A673 (cell line): ENCODE measurements at regions not wholly inside any gene's neighbourhood (a gene's known extent, or its start where the extent isn't known, plus 50 kb on each side); places are given as distances from the start of the nearest gene placed in this dataset.

Experiments
- BruUV-seq: library from RNA; stranded (reverse); fragments of 400-500 nt; replicated peaks from 2 replicates; lab custom pipeline; 2021; lab: Mats Ljungman, UMichigan
- CTCF ChIA-PET: fragments of 300-600 bp; sonication (Branson Sonifier 250); formaldehyde crosslinking; loops from one replicate; lab custom pipeline; 2022; ENCODE audit warnings: antibody characterized with exemption; lab: Charles Lee
- POLR2A ChIA-PET: fragments of 300-600 bp; sonication (Branson Sonifier 250); formaldehyde crosslinking; loops from one replicate; lab custom pipeline; 2022; ENCODE audit warnings: antibody characterized with exemption; ENCODE audit not compliant: low non-redundant PET; lab: Charles Lee
- DNase-seq: peaks from one replicate; pipeline ENCODE4 v3.0.0-alpha.2; 2015; ENCODE audit warnings: low spot score
- H3K27ac ChIP-seq: fragments of 200-600 bp; sonication (generic); 2 replicates; pipeline ENCODE4 v1.5.1; 2016; ENCODE audit warnings: mixed run types, low read depth, mild to moderate bottlenecking, mixed read lengths, antibody characterized with exemption, low read length; ENCODE audit not compliant: poor library complexity, severe bottlenecking
- H3K27me3 ChIP-seq: fragments of 200-600 bp; sonication (generic); replicated peaks from 2 replicates; pipeline ENCODE4 v1.6.1; 2017; ENCODE audit warnings: mixed run types, low read depth, mild to moderate bottlenecking, mixed read lengths, antibody characterized with exemption, low read length; ENCODE audit not compliant: insufficient read depth, poor library complexity
- H3K36me3 ChIP-seq: fragments of 200-600 bp; sonication (generic); 2 replicates; pipeline ENCODE4 v1.6.1; 2016; ENCODE audit warnings: mixed run types, mild to moderate bottlenecking, mixed read lengths, antibody characterized with exemption, low read length; ENCODE audit not compliant: insufficient read depth, poor library complexity, severe bottlenecking
- H3K4me1 ChIP-seq: fragments of 200-600 bp; sonication (generic); 2 replicates; pipeline ENCODE4 v1.6.1; 2017; ENCODE audit warnings: mixed run types, mild to moderate bottlenecking, mixed read lengths, antibody characterized with exemption, low read length; ENCODE audit not compliant: insufficient read depth, poor library complexity, severe bottlenecking
- H3K4me3 ChIP-seq: fragments of 200-600 bp; sonication (generic); 2 replicates; pipeline ENCODE4 v1.5.1; 2016; ENCODE audit warnings: low read depth, mixed run types, mild to moderate bottlenecking, mixed read lengths, low read length; ENCODE audit not compliant: poor library complexity, severe bottlenecking
- H3K9me3 ChIP-seq: fragments of 200-600 bp; sonication (generic); 2 replicates; pipeline ENCODE4 v1.6.1; 2016; ENCODE audit warnings: mixed run types, low read depth, mild to moderate bottlenecking, mixed read lengths, antibody characterized with exemption, low read length; ENCODE audit not compliant: poor library complexity, severe bottlenecking
- CTCF ChIP-seq: fragments of 300-800, 200-600 bp; sonication (generic); conservative IDR thresholded peaks from 2 replicates; pipeline ENCODE4 v1.5.1; 2017; ENCODE audit warnings: low read depth, mild to moderate bottlenecking, antibody characterized with exemption, low read length, moderate library complexity, mixed read lengths
- EZH2 ChIP-seq: fragments of 200-600 bp; sonication (generic); IDR thresholded peaks from 2 replicates; pipeline ENCODE4 v1.6.1; 2017; ENCODE audit warnings: borderline replicate concordance, low read depth, mild to moderate bottlenecking, mixed read lengths, antibody characterized with exemption, low read length; ENCODE audit not compliant: poor library complexity, severe bottlenecking
- intact Hi-C: fragments of 100-400 bp; cut with micrococcal nuclease; formaldehyde crosslinking; loops from one replicate; pipeline ENCODE4 v1.10.0; 2022; ENCODE audit not compliant: unreplicated experiment

- peak; percentile 6 for DNase-seq
- BruUV-seq, result no TSS peak
- Histone ChIP-seq H3K36me3 (no peaks in the 10 kb centered on the region), H3K4me3 (no peak overlapping the region), H3K9me3 (no peaks in the 10 kb centered on the region), H3K4me1 (no peaks in the 10 kb centered on the region), H3K27ac (no peak overlapping the region), H3K27me3 (no peaks in the 10 kb centered on the region)
- POLR2A ChIA-PET, result no interaction called here
- TF ChIP-seq CTCF, result no peak
- no peak for TF ChIP-seq EZH2
- intact Hi-C loops, result no loop called here
- CTCF ChIA-PET, result no interaction called here
These were observed 138.0 kb upstream of the BOD1L1 start for GRCh38 chr4:13765539-13765938.

- no peaks in the 10 kb centered on the region for H3K36me3 ChIP-seq
- no peak for DNase-seq
- intact Hi-C loops, result no loop called here
- TF ChIP-seq EZH2, result no peak
- no peak for TF ChIP-seq CTCF
- BruUV-seq, result no TSS peak
- no peaks in the 10 kb centered on the region for H3K27me3 ChIP-seq
- H3K9me3 ChIP-seq, result no peaks in the 10 kb centered on the region
- H3K4me3 ChIP-seq, result no peak overlapping the region
- ChIA-PET CTCF (no interaction called here), POLR2A (no interaction called here)
- H3K4me1 ChIP-seq, result no peaks in the 10 kb centered on the region
- no peak overlapping the region for H3K27ac ChIP-seq
These were observed 139.4 kb upstream of the BOD1L1 start for GRCh38 chr4:13766761-13767540.

GRCh38 chr4:13777341-13777740, 149.8 kb upstream of the BOD1L1 start:
- ChIA-PET CTCF (no interaction called here), POLR2A (interaction anchor here (0.7 kb wide), 1 partner anchor 490 kb away, joined by 10 read pairs; no protein-coding TSS in a partner anchor)
- DNase-seq, result no peak
- intact Hi-C loops, result no loop called here
- H3K27ac ChIP-seq, result no peak overlapping the region
- H3K36me3 ChIP-seq, result no peaks in the 10 kb centered on the region
- BruUV-seq, result no TSS peak
- H3K4me3 ChIP-seq, result no peak overlapping the region
- no peak for TF ChIP-seq CTCF
- TF ChIP-seq EZH2, result no peak
- H3K9me3 ChIP-seq, result no peaks in the 10 kb centered on the region
- no peaks in the 10 kb centered on the region for H3K4me1 ChIP-seq
- no peaks in the 10 kb centered on the region for H3K27me3 ChIP-seq
